Inflammatory macrophage treated with lipopolysaccharide for 4 hours (primary cell): ENCODE measurements at regions not wholly inside any gene's neighbourhood (a gene's known extent, or its start where the extent isn't known, plus 50 kb on each side); places are given as distances from the start of the nearest gene placed in this dataset.

Experiments
- DNase-seq: peaks from one replicate; pipeline ENCODE4 v3.0.0-alpha.2; 2020

DNA sequence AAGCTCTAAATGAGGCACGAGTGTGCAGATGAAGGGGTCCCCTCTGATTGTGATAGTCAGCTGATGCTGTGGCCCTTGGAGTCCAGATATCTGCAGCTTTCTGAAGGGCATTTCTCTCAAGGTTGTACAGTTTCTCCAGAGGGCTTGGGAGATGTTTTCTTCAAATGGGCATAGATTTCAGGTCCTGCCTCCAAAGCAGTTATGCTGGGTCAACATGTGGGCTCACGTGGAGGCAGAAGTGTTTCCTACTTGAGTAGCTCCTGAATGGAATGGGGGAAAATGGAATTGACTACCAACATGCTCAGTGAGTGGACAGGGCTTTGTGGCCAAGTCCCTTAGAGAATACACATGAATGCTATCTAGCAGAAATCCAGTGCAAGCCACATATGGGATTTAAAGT, 360.7 kb downstream of the SAMD5 start:
- DNase-seq = no peak

DNA sequence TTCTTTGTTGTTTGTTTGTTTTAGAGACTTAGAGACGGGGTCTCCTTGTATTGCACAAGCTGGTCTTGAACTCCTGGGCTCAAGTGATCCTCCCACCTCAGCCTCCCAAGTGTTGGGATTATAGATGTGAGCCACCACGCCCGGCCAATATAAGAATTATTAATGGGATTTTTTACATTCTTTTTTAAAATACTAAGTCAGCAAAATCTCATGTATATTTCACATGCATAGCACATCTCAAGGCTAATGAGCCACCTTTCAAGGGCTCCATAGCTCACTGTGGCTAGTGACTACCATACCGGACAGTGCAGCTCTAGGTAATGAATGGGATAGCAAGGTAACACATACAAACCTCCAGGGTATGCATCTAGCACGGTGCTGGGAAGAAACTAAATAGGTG, 361.4 kb downstream of the SAMD5 start:
- no peak for DNase-seq

GRCh38 chr6:147870506-147871110, 362.1 kb downstream of the SAMD5 start:
- DNase-seq = no peak

- DNase-seq = no peak
These were observed 363.5 kb downstream of the SAMD5 start for GRCh38 chr6:147872002-147872401.

DNA sequence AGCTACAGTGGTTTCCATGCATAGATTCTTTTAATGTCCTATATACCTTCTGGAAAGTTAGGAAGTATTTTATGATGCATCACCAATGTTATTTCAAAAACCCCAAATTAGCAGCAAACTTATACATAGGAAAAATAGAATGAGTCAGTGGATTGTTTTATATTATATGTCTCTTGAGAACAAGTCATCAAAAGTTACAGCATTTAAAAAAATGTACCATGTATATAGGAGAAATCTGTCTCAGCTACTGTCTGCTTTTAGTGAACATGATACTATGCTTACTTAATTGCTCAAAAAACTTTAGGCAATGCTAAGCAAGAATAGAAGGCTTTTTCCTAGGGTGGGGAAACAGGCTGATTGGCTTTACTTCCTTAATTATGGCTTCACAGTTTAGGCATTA, 365.3 kb downstream of the SAMD5 start:
- DNase-seq = no peak

- DNase-seq = no peak
These were observed 365.8 kb downstream of the SAMD5 start for GRCh38 chr6:147874322-147874721.

DNA sequence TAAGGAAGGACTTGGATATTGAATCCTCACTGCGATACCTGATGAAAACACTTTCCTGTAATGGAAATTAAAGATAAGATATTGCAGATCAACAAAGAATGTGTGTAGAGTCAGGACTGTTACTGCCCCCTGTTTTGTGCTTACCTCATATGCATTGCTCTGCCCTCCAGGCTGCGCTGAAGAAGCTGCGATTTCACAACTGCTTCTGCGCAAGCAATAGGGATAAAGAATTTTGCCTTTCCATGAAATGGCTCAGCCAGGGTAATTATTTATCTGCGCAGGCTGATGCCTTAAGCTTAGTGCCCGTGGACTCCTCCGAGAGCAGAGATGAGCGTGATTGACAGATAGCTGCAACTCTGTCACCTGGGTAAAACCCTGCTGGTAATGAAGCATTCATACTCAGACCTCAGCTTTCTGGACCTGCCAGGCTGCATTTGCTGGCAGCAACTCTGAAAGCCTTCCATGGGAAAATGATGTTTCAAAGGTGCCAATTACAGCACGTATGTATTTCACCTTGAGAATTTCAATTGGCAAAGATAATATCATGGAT, 370.6 kb downstream of the SAMD5 start:
- no peak for DNase-seq

GRCh38 chr6:147881432-147881831, 372.9 kb downstream of the SAMD5 start:
- no peak for DNase-seq

GRCh38 chr6:147888374-147888773, 379.9 kb downstream of the SAMD5 start:
- DNase-seq = no peak

GRCh38 chr6:147891671-147892070, 383.2 kb downstream of the SAMD5 start:
- DNase-seq = no peak

DNA sequence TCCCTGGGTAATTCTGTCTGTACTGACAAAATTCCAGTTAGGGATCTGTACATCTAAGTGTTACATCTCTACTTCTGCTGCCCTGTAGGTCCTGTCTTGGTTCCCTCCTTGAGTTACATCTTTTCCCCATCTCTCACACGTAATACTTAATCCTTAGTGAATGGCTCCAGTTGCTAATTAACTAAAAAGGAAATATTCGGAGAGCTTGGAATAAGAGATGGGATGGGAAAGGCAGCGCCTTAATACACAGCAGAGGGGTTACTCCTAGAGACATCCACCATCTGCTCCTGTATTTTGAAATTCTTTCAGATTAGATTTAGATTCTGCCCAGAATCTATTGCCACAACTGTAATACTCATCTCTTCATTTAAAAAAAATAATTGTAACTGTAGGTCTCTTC, 384.0 kb downstream of the SAMD5 start:
- DNase-seq = no peak

- no peak for DNase-seq
These were observed 386.8 kb downstream of the SAMD5 start for GRCh38 chr6:147895272-147895671.

- no peak for DNase-seq
These were observed 391.8 kb downstream of the SAMD5 start for GRCh38 chr6:147900247-147900830.

DNA sequence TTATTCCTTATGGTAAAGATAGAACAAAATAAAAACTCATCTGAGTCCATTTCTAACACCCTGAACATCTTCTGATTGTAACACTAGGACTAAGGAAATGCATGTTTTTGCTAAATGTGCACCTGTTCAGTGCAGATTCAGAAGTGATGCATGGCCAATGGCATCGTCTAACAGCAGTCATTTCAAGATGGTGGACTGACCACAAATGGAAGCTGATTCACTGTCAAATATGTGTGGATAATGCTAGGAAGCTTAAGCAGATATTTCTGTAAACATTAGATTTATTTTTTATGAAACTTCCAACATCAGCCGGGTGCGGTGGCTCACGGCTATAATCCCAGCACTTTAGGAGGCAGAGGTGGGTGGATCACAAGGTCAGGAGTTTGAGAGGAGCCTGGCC, 394.8 kb downstream of the SAMD5 start:
- DNase-seq = no peak

GRCh38 chr6:147903931-147904330, 395.4 kb downstream of the SAMD5 start:
- DNase-seq = no peak

GRCh38 chr6:147904416-147904815, 395.9 kb downstream of the SAMD5 start:
- no peak for DNase-seq

GRCh38 chr6:147905711-147906110, 397.2 kb downstream of the SAMD5 start:
- no peak for DNase-seq

DNA sequence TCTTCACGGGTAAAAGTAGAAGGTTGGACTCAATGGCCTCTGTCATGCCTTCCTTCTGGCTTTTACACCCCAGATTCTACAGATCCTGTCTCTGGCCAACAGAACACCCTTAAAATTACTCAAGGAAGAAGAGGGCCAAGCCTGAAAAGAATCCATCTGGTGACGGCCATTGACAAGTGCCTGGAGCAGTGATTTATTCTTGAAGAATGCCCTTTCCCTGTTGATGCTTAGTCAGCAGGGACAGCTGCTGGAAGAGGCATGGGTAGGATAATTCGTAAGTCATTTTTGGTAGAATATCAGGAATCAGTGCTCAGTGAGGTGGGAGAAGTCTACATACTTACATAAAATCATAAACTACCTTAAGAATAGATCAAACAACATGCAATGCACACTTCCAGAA, 397.9 kb downstream of the SAMD5 start:
- no peak for DNase-seq

DNA sequence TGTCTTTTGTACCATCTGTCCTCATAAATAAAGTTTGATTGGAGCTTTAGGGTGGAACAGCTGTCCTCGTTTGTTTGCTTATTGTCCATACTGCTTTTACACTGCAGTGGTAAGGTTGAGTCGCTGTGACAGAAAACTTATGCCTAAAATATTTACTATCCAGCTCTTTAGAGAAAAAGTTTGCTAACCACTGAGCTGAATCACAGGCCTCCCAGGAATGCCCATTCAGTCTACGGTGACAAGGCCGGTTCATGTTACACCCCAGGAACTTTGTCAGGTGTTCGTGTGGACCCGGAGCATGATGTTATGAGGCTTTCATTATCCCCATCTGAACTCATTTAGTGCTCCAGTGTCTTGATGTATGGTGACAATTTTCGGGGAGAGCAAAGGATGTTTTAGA, 401.1 kb downstream of the SAMD5 start:
- no peak for DNase-seq

DNA sequence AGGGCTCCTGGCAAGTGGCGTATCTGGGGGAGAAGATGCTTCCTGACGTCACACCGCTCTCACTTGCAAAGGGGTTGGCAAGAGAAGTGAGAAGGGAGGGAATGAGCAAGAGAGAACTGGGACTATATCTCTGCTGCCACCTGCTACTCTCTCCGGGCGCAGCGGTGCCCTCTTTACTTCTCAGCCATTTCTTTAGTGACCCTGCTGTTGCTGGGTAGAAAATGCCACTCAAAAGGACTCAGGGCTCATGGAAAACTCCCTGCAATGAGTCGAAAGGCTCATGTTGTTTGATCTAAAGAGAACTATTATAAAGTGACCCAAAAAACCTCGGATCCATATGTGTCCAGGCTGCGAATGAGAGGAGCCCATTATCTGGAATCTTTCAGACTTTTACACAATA, 401.8 kb downstream of the SAMD5 start:
- no peak for DNase-seq

DNA sequence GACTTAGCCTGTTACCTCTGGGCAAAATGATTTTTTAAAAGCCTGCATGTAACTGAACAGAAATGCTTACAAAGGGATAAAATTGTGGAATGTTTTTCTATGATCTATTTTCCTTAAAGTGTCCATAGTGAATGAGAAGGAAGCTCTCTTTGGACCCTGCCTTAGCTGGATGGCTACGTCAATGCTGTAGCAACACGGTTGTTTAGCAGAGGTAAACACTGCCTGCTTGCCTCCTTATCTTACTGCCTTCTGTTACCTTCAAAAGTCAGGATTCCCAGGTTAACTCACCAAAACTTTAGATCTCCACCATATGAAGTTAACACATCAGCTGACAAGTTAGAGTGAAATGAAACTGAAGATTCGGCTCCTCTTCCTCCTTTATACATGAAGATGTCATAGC, 402.6 kb downstream of the SAMD5 start:
- DNase-seq = no peak

- no peak for DNase-seq
These were observed 403.2 kb downstream of the SAMD5 start for GRCh38 chr6:147911686-147912085.

- no peak for DNase-seq
These were observed 414.3 kb downstream of the SAMD5 start for GRCh38 chr6:147922799-147923198.

DNA sequence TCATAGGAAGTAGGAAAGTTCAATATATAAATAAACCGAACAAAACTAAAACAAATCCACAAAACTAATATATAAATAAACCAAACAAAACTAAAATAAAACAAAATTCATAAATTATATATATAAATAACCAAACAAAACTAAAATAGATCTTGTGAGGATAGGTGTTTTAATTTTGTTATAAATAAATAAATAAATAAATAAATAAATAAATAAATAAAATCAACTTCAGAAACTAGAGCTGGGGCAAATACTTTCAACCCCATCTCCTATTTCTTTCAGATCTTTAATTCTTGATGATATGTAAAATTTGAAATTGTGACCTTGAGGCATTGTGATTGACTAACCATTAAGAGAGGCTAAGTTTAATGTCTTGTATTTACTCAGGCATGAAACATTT, 416.1 kb downstream of the SAMD5 start:
- DNase-seq = no peak

DNA sequence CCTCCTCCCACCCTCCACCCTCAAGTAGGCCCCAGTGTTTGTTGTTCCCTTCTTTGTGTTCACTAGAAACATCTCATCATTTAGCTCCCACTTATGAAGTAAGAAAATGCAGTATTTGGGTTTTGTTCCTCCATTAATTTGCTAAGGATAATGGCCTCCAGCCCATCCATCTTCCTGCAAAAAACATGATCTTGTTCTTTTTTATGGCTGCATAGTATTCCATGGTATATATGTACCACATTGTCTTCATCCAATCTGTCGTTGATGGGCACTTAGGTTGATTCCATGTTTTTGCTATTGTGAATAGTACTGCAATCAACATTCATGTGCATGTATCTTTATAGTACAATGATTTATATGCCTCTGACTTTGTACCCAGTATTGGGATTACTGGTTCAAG, 416.8 kb upstream of the SASH1 start:
- DNase-seq = no peak
